ENCODE measurements at regions not wholly inside any gene's neighbourhood (a gene's known extent, or its start where the extent isn't known, plus 50 kb on each side); places are given as distances from the start of the nearest gene placed in this dataset.

DNA sequence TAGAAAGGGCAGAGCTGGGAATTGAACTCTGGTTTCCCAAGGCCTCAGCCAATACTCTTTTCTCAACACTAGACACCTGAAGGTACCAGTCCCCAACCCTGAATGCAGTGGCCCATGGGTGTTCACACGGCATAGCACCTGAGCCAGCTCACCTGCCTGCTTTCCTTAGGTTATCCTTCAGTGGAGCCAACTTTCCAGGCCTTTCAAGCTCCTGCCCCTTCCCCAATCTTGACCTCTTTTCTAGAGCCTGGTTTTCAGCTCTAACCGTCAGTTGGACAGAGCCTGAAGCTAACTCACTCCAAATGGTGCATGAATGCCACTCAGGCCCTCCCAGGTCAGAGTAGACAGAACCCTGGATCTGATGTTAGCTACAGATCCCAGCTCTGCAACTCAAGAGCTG, 66.1 kb upstream of the ITGA11 start:
- TF ChIP-seq, protein P1, sequence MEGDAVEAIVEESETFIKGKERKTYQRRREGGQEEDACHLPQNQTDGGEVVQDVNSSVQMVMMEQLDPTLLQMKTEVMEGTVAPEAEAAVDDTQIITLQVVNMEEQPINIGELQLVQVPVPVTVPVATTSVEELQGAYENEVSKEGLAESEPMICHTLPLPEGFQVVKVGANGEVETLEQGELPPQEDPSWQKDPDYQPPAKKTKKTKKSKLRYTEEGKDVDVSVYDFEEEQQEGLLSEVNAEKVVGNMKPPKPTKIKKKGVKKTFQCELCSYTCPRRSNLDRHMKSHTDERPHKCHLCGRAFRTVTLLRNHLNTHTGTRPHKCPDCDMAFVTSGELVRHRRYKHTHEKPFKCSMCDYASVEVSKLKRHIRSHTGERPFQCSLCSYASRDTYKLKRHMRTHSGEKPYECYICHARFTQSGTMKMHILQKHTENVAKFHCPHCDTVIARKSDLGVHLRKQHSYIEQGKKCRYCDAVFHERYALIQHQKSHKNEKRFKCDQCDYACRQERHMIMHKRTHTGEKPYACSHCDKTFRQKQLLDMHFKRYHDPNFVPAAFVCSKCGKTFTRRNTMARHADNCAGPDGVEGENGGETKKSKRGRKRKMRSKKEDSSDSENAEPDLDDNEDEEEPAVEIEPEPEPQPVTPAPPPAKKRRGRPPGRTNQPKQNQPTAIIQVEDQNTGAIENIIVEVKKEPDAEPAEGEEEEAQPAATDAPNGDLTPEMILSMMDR (IDR thresholded peaks at IDR 0.05): no peak
- TF ChIP-seq POLR2A (IDR thresholded peaks at IDR 0.05): no peak

Measured in thyroid gland (tissue), 4 donors.